A673 (cell line): ENCODE measurements at regions not wholly inside any gene's neighbourhood (a gene's known extent, or its start where the extent isn't known, plus 50 kb on each side); places are given as distances from the start of the nearest gene placed in this dataset.

Experiments
- BruUV-seq: library from RNA; stranded (reverse); fragments of 400-500 nt; replicated peaks from 2 replicates; lab custom pipeline; 2021; lab: Mats Ljungman, UMichigan
- CTCF ChIA-PET: fragments of 300-600 bp; sonication (Branson Sonifier 250); formaldehyde crosslinking; loops from one replicate; lab custom pipeline; 2022; ENCODE audit warnings: antibody characterized with exemption; lab: Charles Lee
- POLR2A ChIA-PET: fragments of 300-600 bp; sonication (Branson Sonifier 250); formaldehyde crosslinking; loops from one replicate; lab custom pipeline; 2022; ENCODE audit warnings: antibody characterized with exemption; ENCODE audit not compliant: low non-redundant PET; lab: Charles Lee
- DNase-seq: peaks from one replicate; pipeline ENCODE4 v3.0.0-alpha.2; 2015; ENCODE audit warnings: low spot score
- H3K27ac ChIP-seq: fragments of 200-600 bp; sonication (generic); 2 replicates; pipeline ENCODE4 v1.5.1; 2016; ENCODE audit warnings: mixed run types, low read depth, mild to moderate bottlenecking, mixed read lengths, antibody characterized with exemption, low read length; ENCODE audit not compliant: poor library complexity, severe bottlenecking
- H3K27me3 ChIP-seq: fragments of 200-600 bp; sonication (generic); replicated peaks from 2 replicates; pipeline ENCODE4 v1.6.1; 2017; ENCODE audit warnings: mixed run types, low read depth, mild to moderate bottlenecking, mixed read lengths, antibody characterized with exemption, low read length; ENCODE audit not compliant: insufficient read depth, poor library complexity
- H3K36me3 ChIP-seq: fragments of 200-600 bp; sonication (generic); 2 replicates; pipeline ENCODE4 v1.6.1; 2016; ENCODE audit warnings: mixed run types, mild to moderate bottlenecking, mixed read lengths, antibody characterized with exemption, low read length; ENCODE audit not compliant: insufficient read depth, poor library complexity, severe bottlenecking
- H3K4me1 ChIP-seq: fragments of 200-600 bp; sonication (generic); 2 replicates; pipeline ENCODE4 v1.6.1; 2017; ENCODE audit warnings: mixed run types, mild to moderate bottlenecking, mixed read lengths, antibody characterized with exemption, low read length; ENCODE audit not compliant: insufficient read depth, poor library complexity, severe bottlenecking
- H3K4me3 ChIP-seq: fragments of 200-600 bp; sonication (generic); 2 replicates; pipeline ENCODE4 v1.5.1; 2016; ENCODE audit warnings: low read depth, mixed run types, mild to moderate bottlenecking, mixed read lengths, low read length; ENCODE audit not compliant: poor library complexity, severe bottlenecking
- H3K9me3 ChIP-seq: fragments of 200-600 bp; sonication (generic); 2 replicates; pipeline ENCODE4 v1.6.1; 2016; ENCODE audit warnings: mixed run types, low read depth, mild to moderate bottlenecking, mixed read lengths, antibody characterized with exemption, low read length; ENCODE audit not compliant: poor library complexity, severe bottlenecking
- EZH2 ChIP-seq: fragments of 200-600 bp; sonication (generic); IDR thresholded peaks from 2 replicates; pipeline ENCODE4 v1.6.1; 2017; ENCODE audit warnings: borderline replicate concordance, low read depth, mild to moderate bottlenecking, mixed read lengths, antibody characterized with exemption, low read length; ENCODE audit not compliant: poor library complexity, severe bottlenecking
- intact Hi-C: fragments of 100-400 bp; cut with micrococcal nuclease; formaldehyde crosslinking; loops from one replicate; pipeline ENCODE4 v1.10.0; 2022; ENCODE audit not compliant: unreplicated experiment
- TF ChIP-seq, protein P1 (sequence below): fragments of 300-800, 200-600 bp; sonication (generic); conservative IDR thresholded peaks from 2 replicates; pipeline ENCODE4 v1.5.1; 2017; ENCODE audit warnings: low read depth, mild to moderate bottlenecking, antibody characterized with exemption, low read length, moderate library complexity, mixed read lengths

DNA sequence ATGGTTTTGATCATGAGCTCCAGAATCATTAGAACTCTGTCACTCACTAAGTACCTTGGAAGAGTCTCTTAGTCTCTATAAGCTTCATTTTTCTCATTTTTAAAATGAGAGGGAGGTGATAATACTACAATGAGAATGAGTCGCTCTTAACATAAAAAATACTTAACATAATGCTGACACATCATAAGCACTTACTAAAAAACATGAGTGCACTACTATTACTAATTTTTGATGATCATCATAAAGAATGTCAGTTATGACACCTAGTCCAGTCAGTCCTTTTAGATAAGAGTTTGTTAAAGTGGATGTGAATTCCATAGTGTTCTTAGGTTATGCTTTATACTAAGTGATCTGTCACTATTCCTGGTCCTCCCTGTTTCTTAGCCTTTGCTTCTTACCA is 200.4 kb upstream of the SLC24A2 start:
- no peak for TF ChIP-seq EZH2
- TF ChIP-seq, protein P1, sequence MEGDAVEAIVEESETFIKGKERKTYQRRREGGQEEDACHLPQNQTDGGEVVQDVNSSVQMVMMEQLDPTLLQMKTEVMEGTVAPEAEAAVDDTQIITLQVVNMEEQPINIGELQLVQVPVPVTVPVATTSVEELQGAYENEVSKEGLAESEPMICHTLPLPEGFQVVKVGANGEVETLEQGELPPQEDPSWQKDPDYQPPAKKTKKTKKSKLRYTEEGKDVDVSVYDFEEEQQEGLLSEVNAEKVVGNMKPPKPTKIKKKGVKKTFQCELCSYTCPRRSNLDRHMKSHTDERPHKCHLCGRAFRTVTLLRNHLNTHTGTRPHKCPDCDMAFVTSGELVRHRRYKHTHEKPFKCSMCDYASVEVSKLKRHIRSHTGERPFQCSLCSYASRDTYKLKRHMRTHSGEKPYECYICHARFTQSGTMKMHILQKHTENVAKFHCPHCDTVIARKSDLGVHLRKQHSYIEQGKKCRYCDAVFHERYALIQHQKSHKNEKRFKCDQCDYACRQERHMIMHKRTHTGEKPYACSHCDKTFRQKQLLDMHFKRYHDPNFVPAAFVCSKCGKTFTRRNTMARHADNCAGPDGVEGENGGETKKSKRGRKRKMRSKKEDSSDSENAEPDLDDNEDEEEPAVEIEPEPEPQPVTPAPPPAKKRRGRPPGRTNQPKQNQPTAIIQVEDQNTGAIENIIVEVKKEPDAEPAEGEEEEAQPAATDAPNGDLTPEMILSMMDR: no peak
- Histone ChIP-seq H3K27me3 (no peaks in the 10 kb centered on the region), H3K4me1 (no peaks in the 10 kb centered on the region), H3K4me3 (no peak overlapping the region), H3K36me3 (no peaks in the 10 kb centered on the region), H3K9me3 (no peaks in the 10 kb centered on the region), H3K27ac (no peak overlapping the region)
- ChIA-PET POLR2A (no interaction called here), CTCF (no interaction called here)
- no peak for DNase-seq
- BruUV-seq: no TSS peak
- intact Hi-C loops: no loop called here

DNA sequence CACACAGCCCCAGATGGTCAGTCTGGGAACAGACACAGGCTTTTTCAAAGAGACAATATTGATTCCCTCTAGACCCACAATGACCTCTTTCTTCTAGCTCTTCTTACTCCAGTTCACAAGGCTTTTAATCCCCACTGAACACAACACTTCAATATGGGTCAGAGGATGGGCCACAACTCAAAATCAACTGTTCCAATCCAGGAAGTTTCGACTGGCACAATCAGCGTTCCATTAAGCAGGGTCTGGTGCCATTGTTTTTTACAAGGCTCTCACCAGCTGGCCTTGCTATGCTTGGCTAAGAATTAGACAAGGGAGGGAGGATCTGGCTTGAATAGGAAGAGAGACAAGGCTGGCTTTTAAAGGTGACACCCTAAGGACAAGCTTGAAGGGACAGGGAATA is 199.4 kb upstream of the SLC24A2 start:
- no peak overlapping the region for H3K27ac ChIP-seq
- no peaks in the 10 kb centered on the region for H3K9me3 ChIP-seq
- no peaks in the 10 kb centered on the region for H3K27me3 ChIP-seq
- H3K36me3 ChIP-seq: no peaks in the 10 kb centered on the region
- no peaks in the 10 kb centered on the region for H3K4me1 ChIP-seq
- H3K4me3 ChIP-seq: no peak overlapping the region
- CTCF ChIA-PET: no interaction called here
- DNase-seq: no peak
- POLR2A ChIA-PET: no interaction called here
- BruUV-seq: no TSS peak
- intact Hi-C loops: no loop called here
- TF ChIP-seq, protein P1: no peak
- no peak for TF ChIP-seq EZH2

DNA sequence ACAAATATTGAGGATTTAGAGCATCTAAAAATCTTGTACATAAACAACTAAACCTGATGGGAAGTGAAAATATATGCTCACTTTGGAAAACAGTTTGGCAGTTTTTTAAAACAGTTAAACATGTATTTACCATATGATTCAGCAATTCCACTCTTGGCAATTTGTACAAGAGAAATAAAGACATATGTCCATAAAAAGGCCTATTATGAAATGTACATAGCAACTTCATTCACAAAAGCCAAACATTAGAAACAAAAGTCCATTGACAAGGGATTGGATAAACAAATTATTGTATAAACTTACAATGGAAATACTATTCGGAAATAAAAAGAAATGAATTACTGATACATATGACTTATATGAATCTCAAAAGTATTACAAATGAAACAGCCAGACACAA is 196.2 kb upstream of the SLC24A2 start:
- H3K27ac ChIP-seq: no peak overlapping the region
- no peak for TF ChIP-seq EZH2
- TF ChIP-seq, protein P1: no peak
- no TSS peak for BruUV-seq
- no peak for DNase-seq
- POLR2A ChIA-PET: no interaction called here
- no peaks in the 10 kb centered on the region for H3K4me1 ChIP-seq
- intact Hi-C loops: no loop called here
- H3K9me3 ChIP-seq: no peaks in the 10 kb centered on the region
- CTCF ChIA-PET: no interaction called here
- no peak overlapping the region for H3K4me3 ChIP-seq
- H3K27me3 ChIP-seq: no peaks in the 10 kb centered on the region
- H3K36me3 ChIP-seq: no peaks in the 10 kb centered on the region
